K562 (cell line): ENCODE measurements at regions not wholly inside any gene's neighbourhood (a gene's known extent, or its start where the extent isn't known, plus 50 kb on each side); places are given as distances from the start of the nearest gene placed in this dataset.

ENCODE experiments used
- ATAC-seq: fragments of 200-7000 bp; cut with Tn5 transposase; 3 replicates; pipeline ENCODE4 v1.9.1; 2020; ENCODE audit warnings: moderate library complexity
- BruUV-seq: library from RNA; stranded (reverse); fragments of 400-500 nt; replicated peaks from 2 replicates; lab custom pipeline; 2021; lab: Mats Ljungman, UMichigan
- CTCF ChIA-PET: fragments of 300-600 bp; formaldehyde crosslinking; extraction: SDS; loops from one replicate; lab custom pipeline; 2021; ENCODE audit warnings: low intra/inter-chr PET ratio; lab: Yijun Ruan, JAX
- POLR2A ChIA-PET: fragments of 300-600, 350-650 bp; sonication (Branson Sonifier 250); formaldehyde crosslinking; extraction: SDS; loops from one replicate; lab custom pipeline; 2021; ENCODE audit warnings: antibody characterized with exemption, inconsistent platforms; lab: Yijun Ruan, JAX
- DNase-seq, 4 experiments: peaks; one replicate each; pipeline versions ENCODE4 v3.0.0 to v3.0.0-alpha.2; 2011 to 2018; ENCODE audit warnings: low spot score in 3 of 4, mixed read lengths in 3 of 4; ENCODE audit errors: extremely low read depth in 1 of 4
- FAIRE-seq: peaks from 2 replicates; lab custom pipeline; 2011; peaks lifted over from hg19 to GRCh38; lab: Jason Lieb, UNC
- H2AFZ ChIP-seq: 2 replicates; pipeline ENCODE4 v1.6.0; 2011; ENCODE audit warnings: low read depth, low read length, control low read depth, inconsistent platforms
- H3K27ac ChIP-seq: fragments of 200-600 bp; 3 replicates; pipeline ENCODE4 v1.8.0; 2011; ENCODE audit warnings: low read depth, mild to moderate bottlenecking, control low read depth, inconsistent platforms, low read length, moderate library complexity, mixed read lengths; ENCODE audit errors: extremely low read depth
- H3K27me3 ChIP-seq, 2 experiments: fragments of 300-600 bp in 1 of 2; 2 replicates in 1 of 2; 3 replicates in 1 of 2; pipeline versions ENCODE4 v1.6.0 to v1.8.0; 2011; ENCODE audit warnings: inconsistent platforms in 2 of 2, low read length in 2 of 2, mild to moderate bottlenecking in 1 of 2, mixed read lengths in 1 of 2, moderate library complexity in 1 of 2; ENCODE audit not compliant: control insufficient read depth in 2 of 2, insufficient read depth in 2 of 2
- H3K36me3 ChIP-seq: fragments of 300-600 bp; 3 replicates; pipeline ENCODE4 v1.8.0; 2011; ENCODE audit warnings: mild to moderate bottlenecking, low read length, inconsistent platforms; ENCODE audit not compliant: control insufficient read depth, insufficient read depth
- H3K4me1 ChIP-seq, 2 experiments: fragments of 200-600 bp in 1 of 2; replicated peaks in 1 of 2; 2 replicates in 1 of 2; 3 replicates in 1 of 2; pipeline versions ENCODE4 v1.5.1 to v1.8.0; 2011; ENCODE audit warnings: inconsistent platforms in 2 of 2, low read length in 2 of 2, mild to moderate bottlenecking in 1 of 2, mixed read lengths in 1 of 2, moderate library complexity in 1 of 2; ENCODE audit not compliant: control insufficient read depth in 2 of 2, insufficient read depth in 2 of 2
- H3K4me2 ChIP-seq: 2 replicates; pipeline ENCODE4 v1.6.1; 2011; ENCODE audit warnings: low read length, control low read depth, inconsistent platforms, mixed read lengths; ENCODE audit not compliant: insufficient read depth
- H3K4me3 ChIP-seq: fragments of 200-600 bp; sonication (generic), shearing (Covaris generic); 2 replicates; pipeline ENCODE4 v1.5.1; 2016; ENCODE audit warnings: control low read depth, inconsistent platforms
- H3K79me2 ChIP-seq: fragments of 200-600 bp; 3 replicates; pipeline ENCODE4 v1.8.0; 2011; ENCODE audit warnings: low read length, inconsistent platforms; ENCODE audit not compliant: control insufficient read depth, insufficient read depth
- H3K9ac ChIP-seq, 2 experiments: 2 replicates each; pipeline versions ENCODE4 v1.6.0 to v1.6.1; 2011; ENCODE audit warnings: low read depth in 2 of 2, low read length in 2 of 2, control low read depth in 1 of 2, inconsistent platforms in 1 of 2, mild to moderate bottlenecking in 1 of 2, mixed read lengths in 1 of 2; ENCODE audit not compliant: insufficient read depth in 1 of 2
- H3K9me1 ChIP-seq: one replicate; pipeline ENCODE4 v1.6.0; 2011; ENCODE audit warnings: inconsistent platforms, mild to moderate bottlenecking, low read length, moderate library complexity; ENCODE audit not compliant: control insufficient read depth, insufficient read depth
- H3K9me3 ChIP-seq: replicated peaks from 2 replicates; pipeline ENCODE4 v1.5.1; 2011; ENCODE audit warnings: low read depth, low read length, inconsistent platforms; ENCODE audit not compliant: control insufficient read depth, insufficient read depth
- H4K20me1 ChIP-seq: replicated peaks from 2 replicates; pipeline ENCODE4 v1.6.1; 2011; ENCODE audit warnings: low read length, inconsistent platforms, mixed read lengths; ENCODE audit not compliant: control insufficient read depth, insufficient read depth
- CREB1 ChIP-seq, 2 experiments: sonication (generic) in 1 of 2; formaldehyde crosslinking in 1 of 2; IDR thresholded peaks; 2 replicates each; pipeline versions ENCODE4 v1.6.1 to v1.8.0; 2012 to 2022; ENCODE audit warnings: inconsistent platforms in 1 of 2, mild to moderate bottlenecking in 1 of 2, missing genetic modification reagents in 1 of 2, moderate library complexity in 1 of 2
- CREB5 ChIP-seq: fragments of 250-450 bp; sonication (Bioruptor Pico); IDR thresholded peaks from 2 replicates; pipeline ENCODE4 v1.5.0; 2020; ENCODE audit warnings: mild to moderate bottlenecking
- FOXA3 ChIP-seq, 2 experiments: fragments of 450-650 bp in 1 of 2; sonication (generic) in 1 of 2; formaldehyde crosslinking; IDR thresholded peaks in 1 of 2; conservative IDR thresholded peaks in 1 of 2; 2 replicates each; pipeline versions ENCODE4 v1.4.0 to v1.8.0; 2020 to 2022; ENCODE audit warnings: mild to moderate bottlenecking in 2 of 2, missing genetic modification reagents in 1 of 2
- KLF6 ChIP-seq: fragments of 250-450 bp; sonication (Bioruptor Pico); IDR thresholded peaks from 2 replicates; pipeline ENCODE4 v1.4.0; 2020; ENCODE audit warnings: mild to moderate bottlenecking, moderate library complexity, borderline replicate concordance
- RCOR1 ChIP-seq, 2 experiments: IDR thresholded peaks; 2 replicates each; pipeline ENCODE4 v1.6.1; 2012; ENCODE audit warnings: low read depth in 2 of 2, low read length in 2 of 2, borderline replicate concordance in 1 of 2, improper control_type of control experiment in 1 of 2
- TRIM28 ChIP-seq: fragments of 450-650 bp; IDR thresholded peaks from 2 replicates; pipeline ENCODE4 v1.6.1; 2017
- ZNF561 ChIP-seq: fragments of 450-650 bp; formaldehyde crosslinking; conservative IDR thresholded peaks from 2 replicates; pipeline ENCODE4 v1.4.0; 2020; ENCODE audit warnings: mild to moderate bottlenecking, moderate library complexity
- WGBS: fragments of 100-300 bp; shearing (Covaris generic); methylation state at CpG from one replicate; pipeline ENCODE4 v1.1.6; 2016; ENCODE audit warnings: low coverage, mixed read lengths; ENCODE audit not compliant: insufficient coverage; ENCODE audit errors: missing lambda C conversion rate; 5-methylcytosine and 5-hydroxymethylcytosine counted together
- in situ Hi-C: fragments of 300-500 bp; cut with MboI; formaldehyde crosslinking; loops from 4 replicates; pipeline ENCODE4 v1.15.0; 2018; ENCODE audit warnings: inconsistent platforms, mixed read lengths
- intact Hi-C: fragments of 100-400 bp; cut with micrococcal nuclease; formaldehyde crosslinking; loops from 2 replicates; pipeline ENCODE4 v1.14.2; 2022

DNA sequence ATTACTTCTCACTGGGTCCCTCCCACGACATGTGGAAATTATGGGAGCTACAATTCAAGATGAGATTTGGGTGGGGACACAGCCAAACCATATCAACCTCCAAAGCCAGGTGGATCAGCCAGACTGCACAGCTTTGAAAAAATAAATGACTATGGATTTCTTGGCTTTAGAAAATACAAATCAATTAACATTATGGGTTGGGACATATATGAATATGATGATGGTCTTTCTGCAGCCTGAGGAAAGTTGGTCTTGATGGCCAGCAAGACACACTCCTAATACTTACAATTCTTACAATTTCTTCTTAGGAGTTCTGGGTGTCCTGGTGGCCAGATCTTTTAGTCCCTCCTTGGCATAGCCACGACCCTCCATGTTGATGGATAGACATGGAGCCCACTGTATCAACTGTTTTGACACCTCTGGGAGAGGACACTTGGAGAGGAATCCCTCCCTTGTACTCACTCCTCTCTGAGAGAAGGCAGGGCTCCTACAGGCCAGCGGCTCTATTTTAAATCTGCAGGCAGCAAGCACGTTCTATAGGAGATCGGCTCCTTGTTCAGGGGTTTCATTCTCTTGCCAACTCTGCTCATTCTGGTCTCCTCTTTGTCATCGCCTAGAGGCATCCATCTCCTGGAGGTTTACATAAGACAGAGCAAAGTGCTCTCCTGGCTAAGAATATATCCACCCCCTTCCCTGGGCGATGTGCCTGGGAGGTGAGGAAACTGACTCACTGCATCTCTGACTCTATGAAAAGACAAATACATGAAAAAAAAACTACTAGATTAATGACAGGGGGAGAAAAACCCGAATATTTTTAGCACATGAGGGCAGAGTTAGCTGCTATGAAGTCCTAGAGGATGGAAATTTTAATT is 145.9 kb downstream of the CARTPT start:
- TF ChIP-seq ZNF561 (CRISPR knock-in tag) (no peak), CREB1 (IDR thresholded peaks at IDR 0.05) (no peak), CREB1 (CRISPR knock-in tag; IDR thresholded peaks at IDR 0.05) (no peak), KLF6 (no peak), CREB5 (CRISPR knock-in tag) (no peak), FOXA3 (CRISPR knock-in tag; conservative IDR thresholded peaks at IDR 0.05 in 1 of 2, IDR thresholded peaks at IDR 0.05 in 1 of 2) (no peak), RCOR1 (IDR thresholded peaks at IDR 0.05; ENCODE audit: borderline replicate concordance in 1 of 2, low read depth in 2 of 2, low read length in 2 of 2) (no peak), TRIM28 (no peak)
- TF ChIP-seq, all 486 proteins: peak for 0
- intact Hi-C loops = no loop called here
- no peaks in the 10 kb centered on the region for H4K20me1 ChIP-seq
- under 1% methylated on average over 8 of the region's 8 CpGs for WGBS
- no peak overlapping the region for H3K4me3 ChIP-seq
- no peaks in the 10 kb centered on the region for H3K4me1 ChIP-seq
- no peak overlapping the region for H3K27ac ChIP-seq
- H3K27me3 ChIP-seq = 0 out of 5 replicates have a peak, but pooled peaks cover 0 to 4% of the 10 kb centered on the region in 2 experiments
- FAIRE-seq (no peak), ATAC-seq (no peak), DNase-seq (no peak)
- ChIA-PET CTCF (no interaction called here), POLR2A (interaction anchor here (0.7 to 1.2 kb wide), 2 partner anchors 8 to 10 kb away, joined by 3 read pairs; no protein-coding TSS in a partner anchor)
- no TSS peak for BruUV-seq
- H3K79me2 ChIP-seq = no peaks in the 10 kb centered on the region
- no peaks in the 10 kb centered on the region for H3K9me1 ChIP-seq
- no peak overlapping the region for H3K9ac ChIP-seq
- H3K4me2 ChIP-seq = no peak overlapping the region
- in situ Hi-C loops = no loop called here
- no peaks in the 10 kb centered on the region for H3K36me3 ChIP-seq
- no peak overlapping the region for H2AFZ ChIP-seq
- H3K9me3 ChIP-seq = no peaks in the 10 kb centered on the region
